OCI-M1 (cell line): ENCODE measurements at regions not wholly inside any gene's neighbourhood (a gene's known extent, or its start where the extent isn't known, plus 50 kb on each side); places are given as distances from the start of the nearest gene placed in this dataset.
"Not testable (repeated sequence)": the region's sequence is repeated elsewhere in the genome, so short reads cannot be mapped to it uniquely, and the experiment has no call there.

Source experiments
- DNase-seq: peaks from one replicate; lab custom pipeline; 2025; lab: John Stamatoyannopoulos, UW

DNA sequence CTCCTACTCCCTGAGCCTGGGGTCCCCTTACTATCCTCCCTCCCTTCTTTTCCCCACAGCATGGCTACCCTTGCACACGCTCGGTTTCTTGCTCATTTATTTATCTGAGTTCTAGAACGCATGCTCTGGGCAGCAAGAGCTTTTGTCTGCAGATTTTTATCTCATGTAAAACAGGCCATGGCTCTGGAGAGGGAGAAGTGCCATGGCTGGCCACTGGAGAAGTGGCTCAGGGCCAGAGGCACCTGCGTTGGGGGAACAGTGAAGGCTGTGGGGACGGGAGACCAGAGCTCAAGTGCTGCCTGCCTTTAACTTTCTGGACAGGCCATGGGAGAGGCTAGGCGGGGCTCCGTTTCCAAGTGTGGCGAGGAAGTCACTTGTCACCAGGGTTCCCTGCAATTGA, 177.7 kb upstream of the SULF2 start:
- DNase-seq: no peak

- DNase-seq: no peak
These were observed 177.1 kb upstream of the SULF2 start for GRCh38 chr20:47962286-47962963.

- no peak for DNase-seq
These were observed 175.7 kb upstream of the SULF2 start for GRCh38 chr20:47960769-47961541.

GRCh38 chr20:47960277-47960676, 175.0 kb upstream of the SULF2 start:
- DNase-seq: no peak

- DNase-seq: not testable (repeated sequence)
These were observed 172.9 kb upstream of the SULF2 start for GRCh38 chr20:47957989-47958801.

- DNase-seq: no peak
These were observed 171.9 kb upstream of the SULF2 start for GRCh38 chr20:47957135-47957534.

GRCh38 chr20:47956268-47956995, 171.2 kb upstream of the SULF2 start:
- DNase-seq: no peak

- DNase-seq: no peak
These were observed 168.2 kb upstream of the SULF2 start for GRCh38 chr20:47953471-47953870.

DNA sequence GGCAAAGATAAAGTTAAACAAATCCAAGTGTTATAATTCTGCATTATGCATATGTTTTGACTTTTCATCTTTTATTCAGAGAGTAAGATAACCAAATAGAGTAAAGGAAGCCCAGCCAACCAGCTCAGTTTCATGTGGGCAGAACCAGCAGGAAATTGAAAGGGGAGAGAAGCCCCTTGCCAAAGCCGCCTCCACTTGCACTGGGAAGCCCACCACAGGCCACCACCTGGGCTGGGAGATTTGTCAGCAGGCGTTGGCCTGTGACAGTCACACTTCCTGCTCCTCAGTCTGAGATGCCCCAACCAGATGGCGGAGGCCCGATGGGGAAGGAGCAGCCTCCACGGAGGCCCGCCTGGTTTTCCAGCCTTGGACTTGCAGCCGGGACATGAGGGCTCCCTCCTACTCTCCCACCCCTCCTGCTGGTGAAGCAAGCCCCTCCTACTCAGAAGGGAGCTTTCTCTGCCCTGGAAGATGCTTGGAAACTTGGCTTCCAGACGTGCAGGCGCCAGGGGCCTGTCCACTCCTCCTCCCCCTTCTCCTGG, 166.8 kb upstream of the SULF2 start:
- no peak for DNase-seq

DNA sequence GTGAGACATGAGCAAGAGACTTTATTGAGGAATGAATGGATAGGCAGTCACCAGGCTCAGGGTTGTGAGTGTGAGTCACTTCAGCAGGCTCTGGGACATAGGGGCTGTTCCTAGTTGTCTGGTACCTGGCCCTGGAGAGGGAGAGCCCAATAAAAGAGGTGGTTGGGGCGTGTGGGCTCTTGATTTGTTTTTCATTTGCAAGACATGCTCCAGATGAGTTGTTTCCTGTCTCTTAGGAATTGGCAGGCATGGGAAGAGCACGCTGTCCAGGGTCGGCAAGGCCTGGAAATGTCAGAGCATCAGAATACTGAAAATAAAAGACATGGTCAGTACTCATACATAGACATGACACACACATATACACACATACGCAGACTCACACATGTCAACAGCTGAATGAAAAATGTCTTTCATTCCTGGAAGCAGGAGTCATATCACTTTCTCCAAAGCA, 166.3 kb upstream of the SULF2 start:
- no peak for DNase-seq

- no peak for DNase-seq
These were observed 165.6 kb upstream of the SULF2 start for GRCh38 chr20:47950913-47951283.

DNA sequence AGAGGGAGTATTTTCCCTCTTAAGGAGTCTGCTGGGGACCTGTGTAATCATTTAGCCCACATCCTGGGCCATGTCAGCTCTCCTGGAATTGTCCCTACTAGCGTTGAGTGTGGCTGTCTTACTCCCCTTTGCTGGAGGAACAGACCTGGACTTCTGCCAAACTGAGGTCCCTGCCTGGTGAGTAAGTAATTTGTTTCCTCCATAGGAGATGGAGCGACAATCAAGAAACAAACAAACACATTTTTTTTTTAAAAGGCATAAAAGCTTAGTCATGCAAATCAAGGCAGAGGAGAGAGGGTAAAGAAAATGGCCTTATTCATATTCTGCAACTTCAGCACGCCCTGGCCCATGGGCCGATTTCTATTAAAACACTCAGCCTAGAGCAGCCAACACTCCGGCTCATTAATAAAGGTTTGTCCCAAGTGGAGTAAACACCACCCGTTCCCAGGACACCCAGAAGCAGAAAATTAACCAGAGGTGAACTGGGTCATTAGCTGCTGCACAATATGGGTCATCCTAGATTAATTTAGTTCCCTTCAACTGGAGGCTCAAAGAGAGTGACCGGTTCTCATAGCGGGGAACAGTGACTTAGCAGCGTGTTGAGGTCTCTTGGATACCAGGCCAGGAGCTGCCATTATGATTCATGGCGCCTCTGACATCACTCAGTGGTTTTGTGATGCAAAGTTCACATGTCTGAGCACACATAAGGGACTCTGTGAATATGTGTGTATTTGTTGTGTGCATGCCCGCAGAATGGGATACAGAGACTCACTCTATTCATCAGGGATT, 165.0 kb upstream of the SULF2 start:
- no peak for DNase-seq

GRCh38 chr20:47949230-47949629, 163.9 kb upstream of the SULF2 start:
- no peak for DNase-seq

GRCh38 chr20:47944682-47945081, 159.4 kb upstream of the SULF2 start:
- no peak for DNase-seq

- no peak for DNase-seq
These were observed 156.6 kb upstream of the SULF2 start for GRCh38 chr20:47941869-47942268.

DNA sequence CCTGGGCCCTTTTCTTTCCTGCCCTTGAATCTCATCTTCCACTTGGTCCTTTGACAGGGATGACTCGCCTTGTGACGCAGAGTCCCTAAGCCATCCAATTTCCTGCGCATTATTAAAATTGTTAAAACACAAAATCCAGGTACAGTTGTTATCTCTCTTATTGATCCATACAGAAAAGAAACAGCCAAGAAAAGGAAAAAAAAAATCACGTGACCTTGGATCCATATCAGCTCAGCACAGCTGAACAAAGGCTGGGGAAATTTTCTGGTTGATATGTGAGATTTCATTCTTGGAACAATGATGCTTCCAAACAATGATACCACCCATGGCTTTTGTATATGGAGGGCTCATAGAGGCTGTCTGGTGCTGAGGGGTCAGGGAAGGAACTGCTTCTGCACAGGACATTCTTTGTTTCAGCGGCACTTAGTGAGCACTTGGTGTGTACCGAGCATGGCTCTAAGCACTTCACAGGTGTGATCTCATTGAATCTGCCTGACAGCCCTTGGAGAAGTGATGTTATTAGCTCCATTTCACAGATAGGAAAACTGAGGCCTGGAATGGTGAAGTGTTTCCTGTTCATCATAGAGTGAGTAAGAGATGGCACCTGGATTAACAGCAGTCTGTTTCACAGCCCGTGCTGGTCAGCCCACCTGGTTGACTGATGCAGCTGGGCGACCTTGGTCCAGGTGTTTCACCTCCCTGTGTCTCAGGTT, 155.0 kb upstream of the SULF2 start:
- no peak for DNase-seq

GRCh38 chr20:47936612-47937011, 151.3 kb upstream of the SULF2 start:
- DNase-seq: no peak

GRCh38 chr20:47934761-47935160, 149.5 kb upstream of the SULF2 start:
- no peak for DNase-seq

GRCh38 chr20:47931443-47931842, 146.2 kb upstream of the SULF2 start:
- DNase-seq: no peak

DNA sequence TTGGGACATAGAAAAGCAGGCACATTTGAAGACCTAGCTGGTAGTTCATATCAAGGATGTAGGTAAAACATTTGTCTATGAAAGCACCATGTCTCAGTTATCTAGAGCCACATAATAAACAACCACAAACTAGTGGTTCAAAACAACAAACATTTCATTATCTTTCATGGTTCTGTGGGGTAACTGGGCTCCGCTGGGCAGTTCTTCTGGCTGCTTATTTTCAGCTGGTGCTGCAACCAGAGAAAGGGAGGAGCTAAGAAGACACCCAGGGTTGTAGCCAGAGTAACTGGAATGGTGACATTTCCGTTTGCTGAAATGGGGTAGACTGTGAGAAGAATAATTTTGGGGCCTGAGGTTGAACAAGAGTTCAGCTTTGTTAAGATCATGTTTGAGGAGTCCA, 145.7 kb upstream of the SULF2 start:
- no peak for DNase-seq
